Liver (tissue), 7 donors: ENCODE measurements at regions not wholly inside any gene's neighbourhood (a gene's known extent, or its start where the extent isn't known, plus 50 kb on each side); places are given as distances from the start of the nearest gene placed in this dataset.

Experiments used
- DNase-seq: peaks from one replicate; pipeline ENCODE4 v3.0.0-alpha.2; 2017; ENCODE audit warnings: low spot score
- H3K27ac ChIP-seq, 2 donors: one replicate each; pipeline ENCODE4 v1.7.0; 2013; ENCODE audit warnings: inconsistent platforms in 2 of 2, low read length in 2 of 2, control low read depth in 1 of 2, low read depth in 1 of 2, mild to moderate bottlenecking in 1 of 2
- H3K27me3 ChIP-seq, 4 donors: one replicate each; pipeline versions ENCODE4 v1.6.1 to v1.7.0; 2013; ENCODE audit warnings: low read length in 3 of 4, inconsistent platforms in 1 of 4, mild to moderate bottlenecking in 1 of 4, moderate library complexity in 1 of 4; ENCODE audit not compliant: control insufficient read depth in 4 of 4, insufficient read depth in 4 of 4
- H3K36me3 ChIP-seq, 4 donors: one replicate each; pipeline versions ENCODE4 v1.6.1 to v1.7.0; 2013; ENCODE audit warnings: low read length in 3 of 4, mild to moderate bottlenecking in 3 of 4, low read depth in 1 of 4, moderate library complexity in 1 of 4; ENCODE audit not compliant: control insufficient read depth in 4 of 4, insufficient read depth in 3 of 4
- H3K4me1 ChIP-seq, 4 donors: one replicate each; pipeline versions ENCODE4 v1.6.1 to v1.7.0; 2013; ENCODE audit warnings: low read length in 3 of 4, mild to moderate bottlenecking in 3 of 4, moderate library complexity in 1 of 4; ENCODE audit not compliant: control insufficient read depth in 4 of 4, insufficient read depth in 4 of 4
- H3K4me3 ChIP-seq, 3 donors: one replicate each; pipeline versions ENCODE4 v1.6.1 to v1.7.0; 2013; ENCODE audit warnings: low read length in 3 of 3, control low read depth in 1 of 3, low read depth in 1 of 3, mild to moderate bottlenecking in 1 of 3
- H3K9ac ChIP-seq, 2 donors: one replicate each; pipeline ENCODE4 v1.7.0; 2013; ENCODE audit warnings: low read length in 2 of 2, mild to moderate bottlenecking in 2 of 2, moderate library complexity in 2 of 2, control low read depth in 1 of 2, low read depth in 1 of 2
- H3K9me3 ChIP-seq, 4 donors: one replicate each; pipeline versions ENCODE4 v1.6.1 to v1.7.0; 2013; ENCODE audit warnings: low read length in 3 of 4; ENCODE audit not compliant: control insufficient read depth in 4 of 4
- EGR1 ChIP-seq, 2 donors: IDR thresholded peaks; 2 replicates each; pipeline ENCODE4 v1.6.1; 2016 to 2018; ENCODE audit warnings: antibody characterized with exemption in 2 of 2, low read depth in 2 of 2
- FOXA1 ChIP-seq: IDR thresholded peaks from 2 replicates; pipeline ENCODE4 v1.6.1; 2016; ENCODE audit warnings: antibody characterized with exemption
- FOXA2 ChIP-seq: IDR thresholded peaks from 2 replicates; pipeline ENCODE4 v1.6.1; 2016; ENCODE audit warnings: antibody characterized with exemption
- GABPA ChIP-seq, 2 donors: IDR thresholded peaks in 1 of 2; conservative IDR thresholded peaks in 1 of 2; 2 replicates each; pipeline ENCODE4 v1.6.1; 2016; ENCODE audit warnings: antibody characterized with exemption in 2 of 2, mild to moderate bottlenecking in 1 of 2, moderate library complexity in 1 of 2
- HNF4A ChIP-seq, 2 donors: conservative IDR thresholded peaks; 2 replicates each; pipeline ENCODE4 v1.6.1; 2016; ENCODE audit warnings: antibody characterized with exemption in 2 of 2, mild to moderate bottlenecking in 2 of 2
- HNF4G ChIP-seq: IDR thresholded peaks from 2 replicates; pipeline ENCODE4 v1.6.1; 2016; ENCODE audit warnings: antibody characterized with exemption
- JUND ChIP-seq, 2 donors: IDR thresholded peaks; 2 replicates each; pipeline ENCODE4 v1.6.1; 2016; ENCODE audit warnings: antibody characterized with exemption in 2 of 2
- NR2F2 ChIP-seq: IDR thresholded peaks from 2 replicates; pipeline ENCODE4 v1.6.1; 2016; ENCODE audit warnings: antibody characterized with exemption
- RAD21 ChIP-seq, 2 donors: IDR thresholded peaks; 2 replicates each; pipeline ENCODE4 v1.6.1; 2016; ENCODE audit warnings: antibody characterized with exemption in 2 of 2, mild to moderate bottlenecking in 2 of 2
- RXRA ChIP-seq, 2 donors: IDR thresholded peaks; 2 replicates each; pipeline ENCODE4 v1.6.1; 2017 to 2018; ENCODE audit warnings: antibody characterized with exemption in 2 of 2, mild to moderate bottlenecking in 1 of 2
- SP1 ChIP-seq: IDR thresholded peaks from 2 replicates; pipeline ENCODE4 v1.6.1; 2018; ENCODE audit warnings: antibody characterized with exemption, mild to moderate bottlenecking
- TAF1 ChIP-seq: conservative IDR thresholded peaks from 2 replicates; pipeline ENCODE4 v1.6.1; 2016; ENCODE audit warnings: antibody characterized with exemption, mild to moderate bottlenecking
- YY1 ChIP-seq: IDR thresholded peaks from 2 replicates; pipeline ENCODE4 v1.6.1; 2016; ENCODE audit warnings: antibody characterized with exemption, mild to moderate bottlenecking
- WGBS: extraction: QIAGEN DNeasy Blood & Tissue Kit; methylation state at CpG from one replicate; pipeline ENCODE4 v1.1.7; 2013; 5-methylcytosine and 5-hydroxymethylcytosine counted together
- TF ChIP-seq, protein P1 (sequence below): IDR thresholded peaks from 2 replicates; pipeline ENCODE4 v1.6.1; 2016; ENCODE audit warnings: antibody characterized with exemption, mild to moderate bottlenecking
- TF ChIP-seq, protein P2 (sequence below): IDR thresholded peaks from 2 replicates; pipeline ENCODE4 v1.6.1; 2016; ENCODE audit warnings: antibody characterized with exemption
- donor health status: healthy.
- donor health status: healthy.
- donor health status: healthy.
- donor health status: healthy.

DNA sequence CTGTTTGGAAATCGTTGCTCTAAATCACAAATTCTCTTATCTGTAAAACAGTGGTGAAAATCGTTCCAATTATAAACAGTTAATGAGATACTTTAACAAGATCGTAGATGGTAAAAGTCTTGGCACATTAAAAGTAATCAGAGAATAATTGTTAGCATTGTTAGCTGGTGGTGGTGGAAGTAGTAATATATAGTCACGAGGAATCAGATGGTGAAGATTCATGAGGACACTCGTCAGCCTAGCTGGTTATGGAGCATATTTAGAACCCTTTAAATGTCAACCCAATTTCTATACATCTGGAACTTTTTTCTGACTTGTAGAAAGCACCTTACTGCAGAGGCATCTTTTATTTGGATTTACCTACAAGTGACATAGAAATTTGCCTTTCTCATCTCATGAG lies 190.8 kb downstream of the TLE1 start:
- WGBS = 78% methylated on average over 5 of the region's 5 CpGs

DNA sequence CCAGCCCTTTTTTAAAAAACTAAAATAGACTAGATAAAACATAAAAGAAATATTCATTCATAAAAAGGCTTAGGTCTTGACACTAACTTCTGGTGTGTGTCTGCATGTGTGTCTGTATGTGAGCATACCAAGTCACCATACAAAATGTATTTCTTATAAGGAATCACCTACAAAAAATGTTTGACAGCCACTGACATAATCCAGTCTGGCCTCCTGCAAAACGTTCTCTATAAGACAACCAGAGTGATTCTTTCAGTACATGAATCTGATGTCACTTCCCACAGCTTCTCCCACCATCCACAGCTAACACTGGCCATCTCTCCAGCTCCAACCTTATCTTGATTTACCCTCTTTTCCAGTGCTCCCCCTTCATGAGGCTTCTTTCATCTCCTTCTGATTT lies 192.3 kb downstream of the TLE1 start:
- WGBS = 58% methylated on average over 1 of the region's 1 CpG
- H3K27ac ChIP-seq = no peak overlapping the region
- no peak for DNase-seq
- H3K9ac ChIP-seq = no peak overlapping the region
- H3K27me3 ChIP-seq = no peaks in the 10 kb centered on the region
- H3K36me3 ChIP-seq = no peaks in the 10 kb centered on the region
- H3K9me3 ChIP-seq = no peaks in the 10 kb centered on the region
- peaks cover 0 to 4% (median under 1%) of the 10 kb centered on the region in 4 donors for H3K4me1 ChIP-seq
- no peak overlapping the region for H3K4me3 ChIP-seq
- TF ChIP-seq, protein P1, sequence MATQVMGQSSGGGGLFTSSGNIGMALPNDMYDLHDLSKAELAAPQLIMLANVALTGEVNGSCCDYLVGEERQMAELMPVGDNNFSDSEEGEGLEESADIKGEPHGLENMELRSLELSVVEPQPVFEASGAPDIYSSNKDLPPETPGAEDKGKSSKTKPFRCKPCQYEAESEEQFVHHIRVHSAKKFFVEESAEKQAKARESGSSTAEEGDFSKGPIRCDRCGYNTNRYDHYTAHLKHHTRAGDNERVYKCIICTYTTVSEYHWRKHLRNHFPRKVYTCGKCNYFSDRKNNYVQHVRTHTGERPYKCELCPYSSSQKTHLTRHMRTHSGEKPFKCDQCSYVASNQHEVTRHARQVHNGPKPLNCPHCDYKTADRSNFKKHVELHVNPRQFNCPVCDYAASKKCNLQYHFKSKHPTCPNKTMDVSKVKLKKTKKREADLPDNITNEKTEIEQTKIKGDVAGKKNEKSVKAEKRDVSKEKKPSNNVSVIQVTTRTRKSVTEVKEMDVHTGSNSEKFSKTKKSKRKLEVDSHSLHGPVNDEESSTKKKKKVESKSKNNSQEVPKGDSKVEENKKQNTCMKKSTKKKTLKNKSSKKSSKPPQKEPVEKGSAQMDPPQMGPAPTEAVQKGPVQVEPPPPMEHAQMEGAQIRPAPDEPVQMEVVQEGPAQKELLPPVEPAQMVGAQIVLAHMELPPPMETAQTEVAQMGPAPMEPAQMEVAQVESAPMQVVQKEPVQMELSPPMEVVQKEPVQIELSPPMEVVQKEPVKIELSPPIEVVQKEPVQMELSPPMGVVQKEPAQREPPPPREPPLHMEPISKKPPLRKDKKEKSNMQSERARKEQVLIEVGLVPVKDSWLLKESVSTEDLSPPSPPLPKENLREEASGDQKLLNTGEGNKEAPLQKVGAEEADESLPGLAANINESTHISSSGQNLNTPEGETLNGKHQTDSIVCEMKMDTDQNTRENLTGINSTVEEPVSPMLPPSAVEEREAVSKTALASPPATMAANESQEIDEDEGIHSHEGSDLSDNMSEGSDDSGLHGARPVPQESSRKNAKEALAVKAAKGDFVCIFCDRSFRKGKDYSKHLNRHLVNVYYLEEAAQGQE = no peak
- no peak for TF ChIP-seq YY1
- TF ChIP-seq, protein P2, sequence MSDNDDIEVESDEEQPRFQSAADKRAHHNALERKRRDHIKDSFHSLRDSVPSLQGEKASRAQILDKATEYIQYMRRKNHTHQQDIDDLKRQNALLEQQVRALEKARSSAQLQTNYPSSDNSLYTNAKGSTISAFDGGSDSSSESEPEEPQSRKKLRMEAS = no peak
- TF ChIP-seq JUND (IDR thresholded peaks at IDR 0.05) = no peak
- no peak for TF ChIP-seq HNF4G

More for the DNA sequence above, 190.8 kb downstream of the TLE1 start:
- no peak overlapping the region for H3K9ac ChIP-seq
- H3K4me1 ChIP-seq = peaks cover 0 to 4% (median under 1%) of the 10 kb centered on the region in 4 donors
- no peaks in the 10 kb centered on the region for H3K27me3 ChIP-seq
- no peak overlapping the region for H3K27ac ChIP-seq
- H3K4me3 ChIP-seq = no peak overlapping the region
- H3K36me3 ChIP-seq = no peaks in the 10 kb centered on the region
- no peaks in the 10 kb centered on the region for H3K9me3 ChIP-seq
- no peak for TF ChIP-seq GABPA (IDR thresholded peaks at IDR 0.05 in 1 of 2, conservative IDR thresholded peaks at IDR 0.05 in 1 of 2)
- no peak for TF ChIP-seq TAF1
- no peak for TF ChIP-seq FOXA1
- TF ChIP-seq RXRA (IDR thresholded peaks at IDR 0.05) = no peak
- no peak for TF ChIP-seq EGR1 (IDR thresholded peaks at IDR 0.05; ENCODE audit: low read depth in 2 of 2)
- no peak for TF ChIP-seq NR2F2
- no peak for TF ChIP-seq HNF4A (conservative IDR thresholded peaks at IDR 0.05)
- TF ChIP-seq RAD21 (IDR thresholded peaks at IDR 0.05) = no peak
- TF ChIP-seq SP1 = no peak
- TF ChIP-seq, protein P1 = no peak
- TF ChIP-seq FOXA2 = no peak
- TF ChIP-seq HNF4G = no peak
- DNase-seq = no peak
